ENCODE measurements at regions not wholly inside any gene's neighbourhood (a gene's known extent, or its start where the extent isn't known, plus 50 kb on each side); places are given as distances from the start of the nearest gene placed in this dataset.

GRCh38 chr2:71923887-71924533 lies 223.7 kb downstream of the CYP26B1 start:
- TF ChIP-seq EZH2 (IDR thresholded peaks at IDR 0.05; ENCODE audit: low read depth) (no peak), CTCF (conservative IDR thresholded peaks at IDR 0.05) (peak; percentile 94)

All from PC-9 (cell line).